ENCODE measurements at regions not wholly inside any gene's neighbourhood (a gene's known extent, or its start where the extent isn't known, plus 50 kb on each side); places are given as distances from the start of the nearest gene placed in this dataset.

DNA sequence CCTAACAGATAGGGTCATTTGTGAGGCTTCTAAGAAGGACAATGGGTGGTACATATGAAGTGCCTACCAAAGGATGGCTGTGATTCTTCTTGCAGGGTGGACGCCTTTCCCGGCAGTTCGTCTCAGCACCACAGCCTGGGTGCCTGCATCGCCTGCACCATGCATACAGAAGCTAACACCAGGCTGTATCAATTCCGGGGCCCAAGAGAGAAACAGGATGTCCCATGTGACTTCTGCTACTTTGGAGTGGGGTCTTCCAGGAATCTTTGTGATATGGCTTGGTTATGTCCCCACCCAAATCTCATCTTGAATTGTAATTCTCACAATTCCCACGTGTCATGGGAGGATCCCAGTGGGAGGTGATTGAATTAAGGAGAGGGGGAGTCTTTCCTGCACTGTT, 251.6 kb upstream of the TNRC6C start:
- TF ChIP-seq POLR2AphosphoS5 (IDR thresholded peaks at IDR 0.05; ENCODE audit: low read depth, low read length) (no peak), POLR2A (IDR thresholded peaks at IDR 0.05; ENCODE audit: low read depth, low read length) (no peak)
